Stomach smooth muscle (tissue), 2 donors: ENCODE measurements at regions not wholly inside any gene's neighbourhood (a gene's known extent, or its start where the extent isn't known, plus 50 kb on each side); places are given as distances from the start of the nearest gene placed in this dataset.
"Not testable (repeated sequence)": the region's sequence is repeated elsewhere in the genome, so short reads cannot be mapped to it uniquely, and the experiment has no call there.

ENCODE experiments used
- H3K27ac ChIP-seq: one replicate; pipeline ENCODE4 v1.7.0; 2013; ENCODE audit warnings: mild to moderate bottlenecking, low read length, inconsistent platforms
- H3K27me3 ChIP-seq, 2 donors: one replicate each; pipeline ENCODE4 v1.7.0; 2013; ENCODE audit warnings: low read length in 2 of 2; ENCODE audit not compliant: insufficient read depth in 2 of 2, control insufficient read depth in 1 of 2
- H3K36me3 ChIP-seq, 2 donors: one replicate each; pipeline ENCODE4 v1.7.0; 2013; ENCODE audit warnings: low read length in 2 of 2; ENCODE audit not compliant: control insufficient read depth in 2 of 2, insufficient read depth in 2 of 2
- H3K4me1 ChIP-seq: one replicate; pipeline ENCODE4 v1.7.0; 2013; ENCODE audit warnings: low read length; ENCODE audit not compliant: control insufficient read depth, insufficient read depth
- H3K4me3 ChIP-seq, 2 donors: one replicate each; pipeline ENCODE4 v1.7.0; 2013; ENCODE audit warnings: low read length in 2 of 2
- H3K9ac ChIP-seq, 2 donors: one replicate each; pipeline ENCODE4 v1.7.0; 2013; ENCODE audit warnings: low read length in 2 of 2, mild to moderate bottlenecking in 1 of 2
- H3K9me3 ChIP-seq, 2 donors: one replicate each; pipeline ENCODE4 v1.7.0; 2013; ENCODE audit warnings: low read length in 2 of 2; ENCODE audit not compliant: control insufficient read depth in 2 of 2
- donor health status: healthy.
- donor health status: Pancreatic carcinoma.

DNA sequence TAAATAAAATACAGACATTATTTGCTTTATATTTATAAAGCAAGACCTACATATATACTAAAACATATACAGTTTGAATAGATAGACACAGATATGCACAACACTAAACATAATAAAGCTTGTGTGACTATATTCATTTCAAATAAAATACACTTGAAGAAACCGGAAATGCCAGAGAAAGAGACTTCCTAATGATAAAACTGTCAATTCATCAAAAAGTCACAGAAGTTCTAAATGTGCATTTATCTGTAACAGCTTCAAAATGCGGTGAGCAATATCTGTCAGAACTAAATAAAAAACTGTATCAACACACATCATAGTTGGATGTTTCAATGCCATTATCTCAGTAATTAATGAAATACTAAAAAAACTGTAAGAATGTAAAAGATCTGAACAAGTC lies 60.6 kb upstream of the CTSV start:
- H3K27me3 ChIP-seq, H3K9ac ChIP-seq, H3K4me1 ChIP-seq, H3K4me3 ChIP-seq, H3K9me3 ChIP-seq, H3K36me3 ChIP-seq, H3K27ac ChIP-seq: not testable (repeated sequence)

DNA sequence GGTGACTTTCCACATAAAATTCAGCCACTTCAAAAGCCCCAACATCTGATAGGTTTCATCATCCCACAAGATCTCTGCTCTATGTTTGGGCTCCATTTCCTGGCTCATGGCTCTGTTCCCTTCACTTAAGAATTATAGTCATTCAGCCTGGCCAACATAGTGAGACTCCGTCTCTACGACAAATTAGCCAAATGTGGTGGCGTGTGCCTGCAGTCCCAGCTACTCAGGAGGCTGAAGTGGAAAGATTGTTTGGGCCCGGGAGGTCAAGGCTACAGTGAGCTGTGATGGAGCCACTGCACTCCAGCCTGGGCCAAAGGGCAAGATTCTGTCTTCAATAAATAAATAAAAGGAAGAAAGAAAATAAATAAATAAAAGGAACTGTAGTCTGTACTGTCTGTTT lies 57.9 kb upstream of the CTSV start:
- Histone ChIP-seq H3K4me1 (no peaks in the 10 kb centered on the region), H3K9me3 (no peaks in the 10 kb centered on the region), H3K27me3 (no peaks in the 10 kb centered on the region), H3K4me3 (no peak overlapping the region), H3K27ac (no peak overlapping the region), H3K36me3 (no peaks in the 10 kb centered on the region), H3K9ac (no peak overlapping the region)

DNA sequence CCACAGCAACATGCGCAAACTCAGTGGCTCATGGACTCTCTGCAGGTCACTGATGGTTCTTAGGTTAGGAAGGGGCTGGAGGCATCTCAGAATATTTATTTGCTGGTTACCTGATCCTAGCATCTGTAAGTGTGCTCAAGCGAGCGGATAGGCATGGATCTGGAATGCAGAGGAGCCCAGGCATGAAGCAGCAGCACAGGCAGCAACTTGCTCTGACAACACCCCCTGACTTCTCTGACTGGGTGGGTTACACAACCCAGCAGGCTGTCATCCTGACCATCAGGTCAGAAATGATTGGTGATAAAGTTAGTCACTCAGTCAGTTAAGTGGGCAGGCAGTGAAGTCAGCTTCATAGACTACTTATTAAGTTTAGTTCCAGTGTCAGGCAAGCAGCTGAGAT lies 50.4 kb upstream of the CTSV start:
- not testable (repeated sequence) for H3K27ac ChIP-seq, H3K27me3 ChIP-seq, H3K9me3 ChIP-seq, H3K4me1 ChIP-seq, H3K4me3 ChIP-seq, H3K9ac ChIP-seq, H3K36me3 ChIP-seq
